DOHH2 (cell line): ENCODE measurements at regions not wholly inside any gene's neighbourhood (a gene's known extent, or its start where the extent isn't known, plus 50 kb on each side); places are given as distances from the start of the nearest gene placed in this dataset.

Experiments used
- H3F3A ChIP-seq: fragments of 200-600 bp; sonication (generic), shearing (Covaris generic); 2 replicates; pipeline ENCODE4 v1.6.0; 2016; ENCODE audit warnings: antibody characterized with exemption, mild to moderate bottlenecking; ENCODE audit not compliant: control insufficient read depth, insufficient read depth
- H3K27ac ChIP-seq: fragments of 200-600 bp; sonication (generic); 2 replicates; pipeline ENCODE4 v1.5.1; 2014; ENCODE audit warnings: low read depth, mild to moderate bottlenecking, low read length, moderate library complexity
- H3K27me3 ChIP-seq: fragments of 200-600 bp; sonication (generic); 2 replicates; pipeline ENCODE4 v1.6.1; 2014; ENCODE audit warnings: mild to moderate bottlenecking, low read length, mixed read lengths; ENCODE audit not compliant: control insufficient read depth
- H3K36me3 ChIP-seq: fragments of 200-600 bp; sonication (generic); 2 replicates; pipeline ENCODE4 v1.6.1; 2014; ENCODE audit warnings: mild to moderate bottlenecking, low read length, moderate library complexity, mixed read lengths; ENCODE audit not compliant: control insufficient read depth
- H3K4me1 ChIP-seq: fragments of 200-600 bp; sonication (generic); 2 replicates; pipeline ENCODE4 v1.6.1; 2014; ENCODE audit warnings: mild to moderate bottlenecking, low read length, mixed read lengths; ENCODE audit not compliant: control insufficient read depth
- H3K4me2 ChIP-seq: fragments of 200-600 bp; sonication (generic); 2 replicates; pipeline ENCODE4 v1.6.0; 2014; ENCODE audit warnings: mild to moderate bottlenecking, low read length, moderate library complexity
- H3K4me3 ChIP-seq: fragments of 200-600 bp; sonication (generic); 2 replicates; pipeline ENCODE4 v1.5.1; 2014; ENCODE audit warnings: mild to moderate bottlenecking, low read length, mixed read lengths
- H3K79me2 ChIP-seq: fragments of 200-600 bp; sonication (generic); 2 replicates; pipeline ENCODE4 v1.6.1; 2014; ENCODE audit warnings: mild to moderate bottlenecking, low read length, mixed read lengths; ENCODE audit not compliant: control insufficient read depth
- H3K9me2 ChIP-seq: fragments of 200-600 bp; sonication (generic); replicated peaks from 2 replicates; pipeline ENCODE4 v1.6.1; 2014; ENCODE audit warnings: mild to moderate bottlenecking, low read length, mixed read lengths; ENCODE audit not compliant: control insufficient read depth
- H3K9me3 ChIP-seq: fragments of 200-600 bp; sonication (generic); 2 replicates; pipeline ENCODE4 v1.6.1; 2014; ENCODE audit warnings: antibody characterized with exemption, low read length, mixed read lengths; ENCODE audit not compliant: control insufficient read depth, insufficient read depth
- H4K20me1 ChIP-seq: fragments of 200-600 bp; sonication (generic); 2 replicates; pipeline ENCODE4 v1.6.0; 2014; ENCODE audit warnings: low read depth, mild to moderate bottlenecking, antibody characterized with exemption, low read length, moderate library complexity; ENCODE audit not compliant: control insufficient read depth, insufficient read depth
- EZH2phosphoT487 ChIP-seq: fragments of 200-600 bp; sonication (generic); IDR thresholded peaks from 2 replicates; pipeline ENCODE4 v1.6.1; 2017; ENCODE audit warnings: borderline replicate concordance, mild to moderate bottlenecking, antibody characterized with exemption, low read length, moderate library complexity, mixed read lengths
- TF ChIP-seq, protein P1 (sequence below): fragments of 200-600 bp; sonication (generic); IDR thresholded peaks from one replicate; pipeline ENCODE4 v1.5.1; 2014; ENCODE audit warnings: antibody characterized with exemption, mild to moderate bottlenecking, low read depth, low read length; ENCODE audit not compliant: poor library complexity, severe bottlenecking

DNA sequence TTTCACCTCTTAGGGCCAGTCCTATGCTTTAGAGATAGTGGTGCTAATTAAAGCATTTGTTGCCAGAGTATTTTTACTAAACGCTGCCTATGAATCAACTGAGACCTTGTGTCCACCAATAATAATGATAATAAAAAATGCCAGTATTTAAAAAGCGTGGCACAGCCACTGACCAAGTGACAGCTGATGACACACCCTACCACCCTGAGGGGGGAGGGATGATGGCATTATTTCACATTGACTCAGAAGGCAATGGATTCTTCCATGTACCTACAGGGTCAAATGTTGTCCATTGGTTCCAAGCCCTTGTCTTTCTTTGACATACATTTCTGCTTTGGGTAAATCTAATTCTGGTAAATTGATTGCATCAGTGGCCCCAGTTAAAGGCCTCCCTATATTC, 384.4 kb downstream of the DLEU7 start:
- TF ChIP-seq EZH2phosphoT487, result no peak
- TF ChIP-seq, protein P1, sequence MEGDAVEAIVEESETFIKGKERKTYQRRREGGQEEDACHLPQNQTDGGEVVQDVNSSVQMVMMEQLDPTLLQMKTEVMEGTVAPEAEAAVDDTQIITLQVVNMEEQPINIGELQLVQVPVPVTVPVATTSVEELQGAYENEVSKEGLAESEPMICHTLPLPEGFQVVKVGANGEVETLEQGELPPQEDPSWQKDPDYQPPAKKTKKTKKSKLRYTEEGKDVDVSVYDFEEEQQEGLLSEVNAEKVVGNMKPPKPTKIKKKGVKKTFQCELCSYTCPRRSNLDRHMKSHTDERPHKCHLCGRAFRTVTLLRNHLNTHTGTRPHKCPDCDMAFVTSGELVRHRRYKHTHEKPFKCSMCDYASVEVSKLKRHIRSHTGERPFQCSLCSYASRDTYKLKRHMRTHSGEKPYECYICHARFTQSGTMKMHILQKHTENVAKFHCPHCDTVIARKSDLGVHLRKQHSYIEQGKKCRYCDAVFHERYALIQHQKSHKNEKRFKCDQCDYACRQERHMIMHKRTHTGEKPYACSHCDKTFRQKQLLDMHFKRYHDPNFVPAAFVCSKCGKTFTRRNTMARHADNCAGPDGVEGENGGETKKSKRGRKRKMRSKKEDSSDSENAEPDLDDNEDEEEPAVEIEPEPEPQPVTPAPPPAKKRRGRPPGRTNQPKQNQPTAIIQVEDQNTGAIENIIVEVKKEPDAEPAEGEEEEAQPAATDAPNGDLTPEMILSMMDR, result no peak
- H3K36me3 ChIP-seq, result no peaks in the 10 kb centered on the region
- no peak overlapping the region for H3K4me3 ChIP-seq
- no peaks in the 10 kb centered on the region for H3F3A ChIP-seq
- no peak overlapping the region for H3K4me2 ChIP-seq
- no peaks in the 10 kb centered on the region for H3K9me2 ChIP-seq
- H3K9me3 ChIP-seq, result no peaks in the 10 kb centered on the region
- H3K79me2 ChIP-seq, result no peaks in the 10 kb centered on the region
- no peaks in the 10 kb centered on the region for H4K20me1 ChIP-seq
- no peak overlapping the region for H3K27ac ChIP-seq
- H3K27me3 ChIP-seq, result no peaks in the 10 kb centered on the region
- peaks cover 18% of the 10 kb centered on the region for H3K4me1 ChIP-seq

DNA sequence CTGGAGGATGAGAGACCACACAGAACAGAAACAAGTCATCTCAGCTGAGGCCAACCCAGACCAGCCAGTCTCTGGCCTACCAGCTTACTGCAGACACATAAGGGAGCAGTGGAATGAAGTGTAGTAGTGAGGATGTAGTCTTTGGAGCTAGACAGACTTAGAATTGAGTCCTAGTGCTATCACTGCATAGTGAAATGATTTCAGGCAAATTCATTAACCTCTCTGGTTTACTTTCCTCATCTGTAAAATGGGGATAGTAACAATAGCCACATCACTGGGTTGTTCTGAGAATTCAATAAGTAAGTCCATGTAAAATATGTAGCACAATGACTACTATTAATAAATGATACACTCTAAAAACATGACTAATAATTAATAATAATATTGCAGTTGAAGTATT, 383.8 kb downstream of the DLEU7 start:
- H3K4me2 ChIP-seq, result no peak overlapping the region
- no peak overlapping the region for H3K4me3 ChIP-seq
- no peaks in the 10 kb centered on the region for H3K36me3 ChIP-seq
- no peaks in the 10 kb centered on the region for H3K9me2 ChIP-seq
- H4K20me1 ChIP-seq, result no peaks in the 10 kb centered on the region
- H3K79me2 ChIP-seq, result no peaks in the 10 kb centered on the region
- no peaks in the 10 kb centered on the region for H3K9me3 ChIP-seq
- no peaks in the 10 kb centered on the region for H3F3A ChIP-seq
- H3K27me3 ChIP-seq, result no peaks in the 10 kb centered on the region
- peaks cover 14% of the 10 kb centered on the region for H3K4me1 ChIP-seq
- no peak overlapping the region for H3K27ac ChIP-seq
- TF ChIP-seq, protein P1, result no peak
- TF ChIP-seq EZH2phosphoT487, result no peak

DNA sequence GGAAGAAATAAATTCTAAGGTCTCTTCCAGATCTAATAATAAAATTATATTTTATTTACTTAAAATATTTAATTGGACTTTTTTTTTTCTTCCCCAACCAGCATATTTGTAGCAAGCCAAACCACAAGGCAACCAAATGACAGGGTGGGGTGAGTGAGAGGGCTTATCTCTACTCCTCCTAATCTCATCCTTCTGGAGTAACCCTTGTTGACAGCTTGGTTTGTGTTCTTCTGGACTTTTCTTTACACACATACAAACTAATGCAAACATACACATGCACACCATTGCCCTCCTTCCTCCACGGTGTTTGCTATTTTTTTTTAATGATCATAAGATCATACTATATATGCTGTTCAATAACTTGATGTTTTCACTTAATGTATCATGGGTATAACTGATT, 383.1 kb downstream of the DLEU7 start:
- Histone ChIP-seq H3K27me3 (no peaks in the 10 kb centered on the region), H3K27ac (no peak overlapping the region), H3K79me2 (no peaks in the 10 kb centered on the region), H3K36me3 (no peaks in the 10 kb centered on the region), H3K4me1 (peaks cover 20% of the 10 kb centered on the region), H4K20me1 (no peaks in the 10 kb centered on the region), H3K9me3 (no peaks in the 10 kb centered on the region), H3K9me2 (no peaks in the 10 kb centered on the region), H3K4me3 (no peak overlapping the region), H3K4me2 (no peak overlapping the region), H3F3A (no peaks in the 10 kb centered on the region)
- TF ChIP-seq, protein P1, result no peak

DNA sequence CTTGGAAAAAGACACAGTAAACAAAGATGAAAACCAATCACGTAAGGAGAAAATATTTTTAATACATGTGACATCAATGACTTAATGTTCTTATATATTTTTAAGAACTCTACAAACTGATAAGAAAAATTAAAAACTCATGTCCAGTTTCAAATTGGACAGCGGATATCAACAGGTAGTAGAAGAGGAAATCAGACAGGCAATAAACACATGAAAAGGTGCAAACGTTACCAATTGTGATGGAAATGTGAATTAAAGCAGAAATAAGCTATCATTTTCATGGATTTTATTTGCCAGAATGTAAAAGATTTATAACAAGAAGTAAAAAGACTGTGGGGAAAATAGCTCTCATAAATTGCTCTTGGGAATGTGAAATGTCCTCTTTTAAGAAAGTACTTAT, 382.3 kb downstream of the DLEU7 start:
- TF ChIP-seq, protein P1, result no peak
- no peak for TF ChIP-seq EZH2phosphoT487
- Histone ChIP-seq H3K79me2 (no peaks in the 10 kb centered on the region), H3K4me3 (no peak overlapping the region), H3K4me2 (no peak overlapping the region), H3K4me1 (peaks cover 21% of the 10 kb centered on the region), H4K20me1 (no peaks in the 10 kb centered on the region), H3K27ac (no peak overlapping the region), H3F3A (no peaks in the 10 kb centered on the region), H3K9me3 (no peaks in the 10 kb centered on the region), H3K27me3 (no peaks in the 10 kb centered on the region), H3K36me3 (no peaks in the 10 kb centered on the region), H3K9me2 (no peaks in the 10 kb centered on the region)
